DLD1 (cell line): ENCODE measurements at regions not wholly inside any gene's neighbourhood (a gene's known extent, or its start where the extent isn't known, plus 50 kb on each side); places are given as distances from the start of the nearest gene placed in this dataset.

ENCODE experiments used
- in situ Hi-C: cut with HindIII; loops from 2 replicates; pipeline ENCODE4 v1.10.0; 2017; ENCODE audit warnings: low sequenced_read_pairs

DNA sequence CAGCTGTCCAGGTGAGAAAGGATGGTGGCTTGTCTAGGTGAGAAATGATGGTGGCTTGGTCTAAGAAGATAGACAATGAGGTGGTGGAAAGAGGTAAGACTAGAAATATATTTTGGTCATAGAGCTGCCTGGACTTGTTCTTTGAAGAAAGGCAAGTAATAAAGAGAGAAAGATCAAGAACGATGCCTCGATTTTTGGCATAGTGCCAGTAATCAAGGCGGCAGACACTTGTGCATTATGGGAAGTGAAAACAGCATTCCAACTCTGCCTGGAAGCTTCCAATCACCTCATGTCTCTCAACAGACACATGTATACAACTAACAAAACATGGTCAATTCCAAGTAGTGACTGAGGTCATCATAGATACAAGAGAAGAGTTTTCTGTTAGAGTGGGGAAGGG, 423.8 kb upstream of the NRP1 start:
- in situ Hi-C loops = no loop called here

DNA sequence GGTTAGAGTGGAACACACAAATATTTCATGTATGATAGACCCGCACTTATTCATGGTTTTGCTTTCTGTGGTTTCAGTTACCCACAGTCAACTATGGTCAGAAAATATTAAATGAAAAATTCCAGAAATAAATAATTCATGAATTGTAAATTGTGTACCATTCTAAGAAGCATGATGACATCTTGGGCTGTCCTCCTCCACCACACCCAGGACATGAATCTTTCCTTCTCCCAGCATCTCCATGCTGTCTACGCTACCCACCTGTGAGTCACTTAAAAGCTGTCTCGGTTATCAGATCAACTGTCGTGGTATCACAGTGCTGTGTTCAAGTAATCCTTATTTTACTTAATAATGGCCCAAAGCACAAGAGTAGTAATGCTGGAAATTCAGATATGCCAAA, 419.6 kb upstream of the NRP1 start:
- in situ Hi-C loops = no loop called here

DNA sequence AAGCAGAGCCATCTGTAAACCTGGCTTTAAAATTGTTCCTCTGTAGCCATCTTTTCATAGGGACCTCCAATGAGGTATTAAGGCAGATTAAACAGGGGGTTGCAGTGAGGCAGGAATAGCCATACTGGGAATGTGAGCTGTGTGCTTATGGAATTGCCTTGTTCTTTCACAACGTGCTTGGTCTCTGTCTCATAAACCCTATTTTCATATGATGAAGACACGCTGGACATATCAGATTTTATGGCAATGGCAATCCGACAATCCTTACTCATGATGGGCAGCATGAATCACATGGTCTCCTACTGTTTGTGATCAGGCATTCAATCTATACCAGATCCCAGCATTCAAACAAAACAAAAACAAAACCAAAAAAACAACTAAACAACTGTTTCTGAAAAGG, 418.9 kb upstream of the NRP1 start:
- in situ Hi-C loops = no loop called here

DNA sequence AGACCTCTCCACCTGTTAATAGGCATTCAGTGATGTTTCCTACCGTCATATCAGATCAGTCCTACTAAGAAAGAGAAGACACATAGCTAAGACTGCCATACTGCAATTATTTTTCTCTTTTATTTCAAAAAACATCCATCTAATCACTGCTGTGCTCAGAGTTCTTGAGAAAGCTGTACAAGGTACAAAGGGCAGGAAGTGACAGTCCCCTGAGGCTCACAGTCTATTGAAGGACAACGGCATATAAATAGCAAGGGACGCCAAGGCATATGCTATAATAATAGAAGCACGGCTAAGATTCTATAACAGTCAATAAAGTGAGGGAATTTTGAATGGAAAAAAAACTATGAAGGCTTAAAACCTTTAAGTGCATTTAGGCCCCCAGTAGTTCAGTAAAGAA, 415.3 kb upstream of the NRP1 start:
- in situ Hi-C loops = no loop called here

DNA sequence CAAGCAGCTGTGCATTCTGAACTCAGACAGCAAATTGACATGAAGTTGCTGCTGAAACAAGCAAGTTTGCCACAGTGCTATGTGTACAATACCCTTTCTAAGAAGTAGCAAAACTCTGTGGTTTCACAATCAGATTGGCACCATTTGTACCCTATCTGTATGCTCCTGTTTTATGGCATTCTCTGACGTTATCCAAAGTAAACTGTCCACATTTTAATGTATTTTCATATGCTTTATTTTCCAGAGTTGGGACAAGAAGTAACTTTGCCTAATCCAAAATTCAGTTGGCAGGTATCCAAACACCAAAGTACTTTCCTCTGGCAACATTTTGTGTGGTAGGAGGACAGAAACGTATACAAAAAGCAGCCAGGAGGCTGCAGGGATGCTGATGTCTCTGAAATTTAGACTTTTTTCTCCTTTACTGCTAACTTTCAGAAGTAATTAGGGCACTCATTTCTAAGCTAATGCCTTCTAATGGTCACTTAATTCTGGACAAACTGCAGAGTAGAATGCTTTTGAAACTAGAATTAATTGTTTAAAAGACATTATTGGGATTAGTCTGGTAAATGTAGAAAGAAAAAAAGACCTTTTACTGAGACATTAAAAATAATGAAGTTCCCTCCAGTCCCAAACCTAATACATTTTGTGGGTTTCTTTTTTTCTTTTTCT, 414.7 kb upstream of the NRP1 start:
- in situ Hi-C loops = no loop called here

DNA sequence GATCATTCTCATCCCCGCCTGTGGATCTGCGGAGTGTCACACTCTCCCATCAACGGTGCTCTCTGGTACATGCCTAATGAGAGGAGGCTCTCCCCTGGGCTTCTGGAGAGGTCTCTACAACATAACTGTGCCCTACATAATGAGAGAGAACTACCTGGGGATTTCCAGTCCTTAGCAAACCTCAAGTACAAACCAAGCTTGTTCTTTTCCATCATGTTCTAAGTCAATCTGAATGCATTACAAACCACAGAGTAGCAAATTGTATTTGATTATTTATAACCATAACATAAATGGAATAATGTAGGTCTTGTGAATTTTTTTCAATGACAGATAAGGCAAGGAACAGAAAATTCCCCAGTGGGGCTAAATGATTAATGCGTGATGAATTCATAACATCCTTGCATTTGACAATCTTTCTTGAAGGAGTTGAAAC, 412.4 kb upstream of the NRP1 start:
- in situ Hi-C loops = no loop called here

DNA sequence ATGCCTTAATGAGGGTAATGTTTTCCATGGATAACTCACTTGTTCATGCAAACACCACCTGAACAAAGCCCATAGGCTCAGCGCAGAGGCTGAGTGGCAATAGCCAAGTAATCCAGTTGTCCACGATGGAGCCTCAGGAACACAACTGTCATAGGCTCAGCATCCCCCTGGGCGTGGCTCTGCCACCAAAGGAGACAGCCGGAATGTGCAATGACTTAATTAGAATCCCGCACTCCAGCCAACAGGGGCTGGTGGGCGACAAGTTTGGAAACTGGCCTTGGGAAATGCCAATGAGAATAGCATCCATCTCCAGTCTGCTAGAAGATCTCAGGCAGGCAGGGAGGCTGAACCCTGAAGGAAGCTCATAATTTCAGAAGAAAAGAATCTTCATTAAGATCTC, 411.7 kb upstream of the NRP1 start:
- in situ Hi-C loops = no loop called here

DNA sequence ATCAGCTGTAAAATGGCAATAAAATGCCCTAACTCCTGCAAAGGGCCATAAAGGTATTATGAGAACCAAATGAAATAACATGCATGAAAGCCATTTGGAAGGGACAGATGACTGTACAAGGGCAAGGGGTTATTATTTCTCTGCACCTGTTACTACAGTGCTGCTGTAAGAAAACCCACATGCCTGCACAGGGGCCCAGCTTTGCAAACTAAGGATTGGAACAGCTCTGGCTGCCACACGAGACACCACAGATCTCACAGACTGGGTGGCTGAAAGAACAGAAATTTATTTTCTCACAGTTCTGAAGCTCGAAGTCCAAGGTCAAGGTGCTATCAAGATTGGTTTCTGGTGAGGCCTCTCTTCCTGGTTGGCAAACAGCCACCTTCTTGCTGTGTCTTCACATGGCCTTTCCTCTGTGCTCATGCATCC, 409.0 kb upstream of the NRP1 start:
- in situ Hi-C loops = no loop called here

DNA sequence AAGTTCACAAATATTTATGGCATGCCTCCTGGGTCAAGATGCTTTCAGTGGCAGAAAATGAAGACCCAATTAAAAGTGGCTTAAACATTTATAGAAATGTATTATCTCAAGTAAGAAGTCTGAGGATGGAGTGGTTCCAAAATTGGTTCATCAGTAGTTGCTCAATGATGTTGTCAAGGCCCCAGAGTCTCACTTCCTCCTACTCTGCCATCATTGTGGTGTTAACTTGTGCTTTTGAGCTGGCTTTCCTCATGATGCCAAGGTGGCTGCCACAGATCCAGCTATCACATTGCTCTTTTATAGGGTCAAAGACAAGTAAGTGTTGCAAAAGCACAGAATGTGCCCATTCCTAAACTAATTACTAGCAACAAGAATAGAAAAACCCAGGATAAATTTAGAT, 404.6 kb upstream of the NRP1 start:
- in situ Hi-C loops = no loop called here

DNA sequence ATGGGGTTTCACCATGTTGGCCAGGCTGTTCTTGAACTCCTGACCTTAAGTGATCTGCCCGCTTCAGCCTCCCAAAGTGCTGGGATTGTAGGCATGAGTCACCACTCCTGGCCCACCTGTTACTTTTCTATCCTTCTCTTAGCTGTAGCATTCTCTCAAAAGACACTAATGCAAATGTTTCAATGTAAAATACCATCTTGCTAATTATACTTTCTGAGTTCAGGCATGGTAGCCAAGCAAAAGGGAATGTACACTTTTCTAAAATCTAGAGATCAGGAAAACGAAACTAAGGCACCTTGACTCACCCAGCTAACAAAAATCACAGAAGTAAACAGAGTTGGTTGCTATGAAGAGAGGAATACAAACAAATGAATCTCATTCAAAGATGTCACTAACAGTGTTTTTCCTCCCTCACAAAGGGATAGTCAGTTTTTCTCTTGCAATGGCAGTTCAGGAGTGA, 401.0 kb upstream of the NRP1 start:
- in situ Hi-C loops = no loop called here

DNA sequence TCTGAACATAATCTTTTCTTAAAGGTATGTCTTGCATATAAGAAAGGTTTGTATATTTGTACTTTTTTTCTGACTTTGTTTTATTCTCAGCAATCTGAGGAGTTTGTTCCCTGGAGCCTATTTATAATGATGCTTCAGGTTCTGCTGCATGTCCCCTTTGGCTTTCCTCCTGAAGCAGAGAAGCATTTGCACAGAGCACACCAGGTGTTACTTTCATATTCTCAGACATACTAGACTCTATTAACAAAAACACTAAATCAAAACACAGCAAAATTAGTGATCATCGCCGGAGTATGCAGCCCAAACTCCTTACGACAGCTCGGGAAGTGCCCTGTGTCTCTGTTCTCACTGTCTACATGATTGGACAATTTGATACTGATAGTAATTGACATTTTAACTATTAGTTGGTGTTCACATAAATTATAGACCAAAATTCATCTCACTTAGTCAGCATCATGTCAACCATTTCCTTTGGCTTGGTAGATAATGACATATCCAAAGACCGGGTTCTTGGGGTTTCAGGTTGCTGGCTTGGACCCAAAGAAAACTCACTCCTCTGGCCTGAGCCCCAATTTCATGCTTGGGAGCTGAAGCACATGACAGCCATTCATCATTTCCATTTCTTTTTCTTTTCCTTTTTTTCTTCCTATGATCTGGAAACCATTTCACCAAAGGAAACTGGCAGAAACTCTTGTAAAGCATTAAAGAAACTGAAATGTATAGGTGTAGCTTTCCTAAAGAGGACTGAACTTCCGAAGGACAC, 400.1 kb upstream of the NRP1 start:
- in situ Hi-C loops = no loop called here

DNA sequence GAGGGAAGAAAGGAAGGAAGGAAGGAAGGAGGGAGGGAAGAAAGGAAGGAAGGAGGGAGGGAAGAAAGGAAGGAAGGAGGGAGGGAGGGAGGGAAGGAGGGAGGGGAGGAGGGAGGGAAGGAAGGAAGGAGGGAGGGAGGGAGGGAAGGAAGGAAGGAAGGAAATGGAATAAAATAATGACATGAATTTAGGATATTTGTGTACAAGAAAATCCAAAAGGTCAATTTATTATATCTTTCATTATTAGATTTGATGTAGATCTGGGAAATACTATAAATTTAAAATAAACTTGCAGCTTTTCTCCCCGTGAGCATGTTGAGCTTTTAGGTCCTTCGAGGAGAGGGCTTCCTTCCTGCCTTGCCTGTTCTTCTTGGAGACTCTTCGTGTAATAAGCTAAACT, 398.6 kb upstream of the NRP1 start:
- in situ Hi-C loops = no loop called here

DNA sequence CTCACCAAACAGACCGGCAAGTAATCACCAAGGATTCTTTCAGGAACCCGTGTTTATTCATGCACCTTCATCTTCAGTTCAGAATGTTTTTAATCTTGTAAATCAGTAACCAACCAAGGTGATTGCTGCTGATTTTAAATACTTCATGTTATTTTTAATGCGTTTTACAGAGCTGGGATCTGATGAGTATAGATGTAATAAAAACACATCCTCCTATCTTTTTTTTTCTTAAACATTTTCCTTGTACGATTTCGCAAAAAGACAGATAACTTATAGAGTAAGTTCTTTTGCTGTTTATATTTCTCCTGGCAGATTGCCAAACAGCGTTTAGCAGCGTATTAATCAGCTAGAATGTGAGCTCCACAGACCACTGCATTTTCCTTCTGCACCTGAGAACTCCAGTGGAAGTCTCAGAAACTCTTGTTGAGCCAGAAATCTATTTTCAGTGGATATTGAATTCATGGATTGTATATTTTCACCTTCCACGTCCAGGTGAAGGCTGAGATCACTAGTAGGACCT, 397.8 kb upstream of the NRP1 start:
- in situ Hi-C loops = no loop called here

DNA sequence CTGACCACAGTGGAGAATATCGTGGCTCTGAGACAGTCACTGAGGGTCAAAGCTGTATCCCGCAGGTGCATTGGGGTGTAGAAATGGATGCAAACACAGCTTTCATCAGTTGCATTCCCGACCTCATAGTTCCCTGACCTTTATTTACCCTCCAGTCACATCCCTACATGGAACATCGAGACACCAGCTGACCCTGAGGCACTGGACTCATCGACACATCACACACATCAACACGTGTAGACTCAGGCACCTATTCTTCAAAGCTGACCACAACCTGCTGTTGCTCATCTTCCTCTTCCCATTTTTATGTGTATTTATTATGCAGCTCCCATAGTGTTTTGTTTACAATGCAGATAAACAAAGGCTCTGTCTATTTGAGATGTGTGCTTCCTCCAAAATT, 396.9 kb upstream of the NRP1 start:
- in situ Hi-C loops = no loop called here

DNA sequence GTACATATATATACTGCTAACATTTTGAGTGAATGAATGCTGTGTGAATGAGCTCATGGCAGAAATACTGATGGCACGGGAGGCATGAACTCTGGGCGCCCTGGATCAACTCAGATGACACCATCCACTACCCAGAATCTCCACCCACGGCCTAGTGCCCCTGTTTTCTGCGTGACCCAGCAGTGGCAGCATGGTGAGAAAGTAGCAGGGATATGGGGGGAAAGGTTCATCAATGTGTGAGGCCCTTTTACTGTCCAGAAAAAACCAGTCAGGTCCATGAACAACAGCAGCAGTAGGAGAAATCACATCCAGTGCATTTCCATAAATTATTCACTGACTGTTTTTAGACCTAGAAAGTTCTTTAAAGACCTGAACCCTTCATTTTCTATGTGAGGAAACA, 391.0 kb upstream of the NRP1 start:
- in situ Hi-C loops = no loop called here

DNA sequence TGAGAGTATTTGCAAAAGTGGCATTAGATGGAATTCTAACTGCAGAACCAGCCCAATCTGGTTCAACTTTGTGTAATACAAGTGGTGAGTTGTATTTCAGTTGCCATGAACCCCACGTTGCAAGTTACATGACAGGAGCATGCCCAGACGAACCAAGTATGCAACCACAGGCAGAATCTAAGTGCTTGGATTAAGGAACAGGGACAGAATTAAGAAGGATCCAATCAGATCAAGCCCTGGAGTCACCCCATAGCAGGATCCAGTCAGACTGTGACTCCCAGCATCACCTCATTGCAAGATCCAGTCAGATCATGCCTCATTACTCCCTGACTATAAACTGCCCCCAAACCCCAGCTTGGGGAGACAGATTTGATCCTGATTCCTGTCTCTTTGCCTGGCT, 388.7 kb upstream of the NRP1 start:
- in situ Hi-C loops = no loop called here

DNA sequence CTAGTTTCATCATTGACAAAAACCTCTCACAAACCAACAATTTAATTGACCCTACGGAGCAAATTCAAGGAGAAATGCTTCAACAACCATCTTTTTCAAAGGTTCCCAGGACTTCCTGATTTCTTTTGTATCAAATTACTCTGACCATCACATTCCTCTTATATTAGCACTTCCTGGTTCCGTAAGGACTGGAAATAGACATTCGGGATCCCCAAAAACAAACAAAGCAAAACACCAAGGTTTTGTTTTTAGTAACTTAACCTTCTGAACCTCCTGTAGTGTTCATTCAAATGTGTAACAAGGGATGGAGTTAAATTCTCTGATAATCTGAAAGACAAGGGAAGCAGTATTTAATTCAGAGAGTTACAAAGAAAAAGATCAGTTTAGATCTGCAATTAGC, 387.6 kb upstream of the NRP1 start:
- in situ Hi-C loops = no loop called here

DNA sequence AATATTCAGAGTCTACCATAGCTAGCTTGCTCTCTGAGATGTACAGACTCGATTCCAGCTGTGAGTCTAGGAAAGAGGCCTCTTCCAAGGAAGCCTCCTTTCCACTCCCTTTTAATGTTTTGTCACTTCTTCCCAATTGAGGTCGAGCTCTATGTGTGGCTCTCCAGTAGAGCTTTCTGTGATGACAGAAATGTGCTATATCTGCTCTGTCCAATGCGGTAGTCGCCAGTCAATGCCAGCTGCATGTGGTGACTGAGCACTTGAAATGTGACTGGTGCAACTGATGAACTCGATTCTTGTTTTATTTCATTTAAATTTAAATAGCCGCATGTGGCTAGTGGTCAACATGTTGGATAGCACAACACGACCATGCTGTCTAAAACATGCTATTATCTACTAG, 387.0 kb upstream of the NRP1 start:
- in situ Hi-C loops = no loop called here

DNA sequence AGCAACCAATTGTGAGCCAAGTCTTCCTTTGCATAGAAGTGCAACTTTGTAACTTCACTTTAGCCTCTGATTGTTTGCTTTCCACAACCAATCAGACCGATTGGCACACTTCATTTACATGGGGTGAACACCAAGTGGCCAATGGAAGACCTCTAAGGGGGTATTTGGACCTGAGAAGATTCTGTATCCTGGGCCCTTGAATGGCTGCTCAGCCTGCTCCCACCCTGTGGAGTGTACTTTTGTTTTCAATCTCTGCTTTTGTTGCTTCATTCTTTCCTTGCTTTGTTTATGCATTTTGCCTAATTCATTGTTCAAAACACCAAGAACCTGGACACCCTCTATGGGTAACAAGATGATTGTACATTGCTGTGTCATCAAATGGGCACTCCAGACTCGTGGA, 385.7 kb upstream of the NRP1 start:
- in situ Hi-C loops = no loop called here

DNA sequence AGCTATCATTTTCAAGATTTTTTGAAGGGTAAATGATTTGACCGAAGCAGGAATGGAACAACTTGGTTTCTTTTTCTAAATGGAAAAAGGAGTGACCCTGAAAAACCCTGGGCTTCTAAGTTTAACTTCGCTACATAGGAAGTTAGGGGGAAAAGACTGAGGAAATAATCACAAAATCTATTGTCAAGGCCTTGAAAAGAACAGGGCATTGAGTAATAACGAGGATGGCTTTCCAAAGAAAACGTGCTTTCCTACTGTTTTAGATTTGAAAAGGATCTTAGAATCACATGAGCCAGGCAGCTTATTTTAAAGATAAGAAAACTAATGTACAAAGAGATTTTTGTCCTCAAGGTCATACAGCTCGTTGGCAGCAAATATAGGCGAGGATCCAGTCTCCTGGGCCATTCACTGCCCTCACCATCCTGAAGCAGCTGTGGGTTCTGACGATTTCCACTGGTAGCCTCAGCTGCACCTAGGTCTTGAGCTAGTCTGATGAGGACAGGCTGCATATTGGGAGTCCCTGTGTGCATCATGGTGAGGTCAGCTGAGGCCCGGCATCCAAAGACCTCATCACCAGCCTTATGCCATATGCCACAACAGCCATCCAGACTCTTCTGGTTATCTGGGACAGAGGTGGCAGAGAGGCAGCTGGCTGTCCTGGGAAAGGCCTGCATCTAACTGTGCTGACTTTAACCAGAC, 384.7 kb upstream of the NRP1 start:
- in situ Hi-C loops = no loop called here

DNA sequence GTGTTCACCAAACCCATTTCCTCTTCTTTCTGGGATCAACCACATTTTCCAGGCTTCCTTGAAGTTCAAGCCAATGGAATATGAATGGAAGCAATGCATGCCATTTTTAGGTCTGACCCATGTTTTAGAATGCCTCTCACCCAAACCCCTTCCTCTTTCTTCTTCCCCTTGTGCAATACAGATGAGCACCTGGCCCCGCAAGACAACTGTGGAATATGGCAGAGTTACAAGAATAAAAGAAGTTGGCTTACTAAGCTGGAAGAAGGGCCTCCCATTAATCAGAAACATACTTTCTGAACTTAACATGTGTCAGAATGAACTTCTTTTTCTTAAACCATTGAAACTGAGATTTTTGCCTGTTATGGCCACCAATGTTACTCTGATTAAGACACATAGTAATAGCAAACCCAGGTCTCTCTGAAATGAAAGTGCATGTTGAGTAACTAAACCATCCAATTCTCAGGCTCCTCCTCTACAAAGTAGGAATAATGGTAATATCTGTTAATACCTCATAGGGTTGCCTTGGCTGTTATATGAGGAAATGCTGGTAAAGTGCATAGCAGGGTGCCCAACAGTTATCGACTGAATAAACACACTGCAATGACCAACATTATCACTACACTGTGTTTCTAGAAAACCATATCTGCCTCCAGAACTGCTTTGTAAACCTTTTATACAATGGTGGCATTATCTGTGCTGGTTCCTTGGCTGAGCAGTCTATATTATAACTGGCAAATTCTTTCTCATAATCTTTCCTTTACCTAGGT, 382.2 kb upstream of the NRP1 start:
- in situ Hi-C loops = no loop called here
